ENCODE measurements at regions not wholly inside any gene's neighbourhood (a gene's known extent, or its start where the extent isn't known, plus 50 kb on each side); places are given as distances from the start of the nearest gene placed in this dataset.
"Not testable (repeated sequence)": the region's sequence is repeated elsewhere in the genome, so short reads cannot be mapped to it uniquely, and the experiment has no call there.

DNA sequence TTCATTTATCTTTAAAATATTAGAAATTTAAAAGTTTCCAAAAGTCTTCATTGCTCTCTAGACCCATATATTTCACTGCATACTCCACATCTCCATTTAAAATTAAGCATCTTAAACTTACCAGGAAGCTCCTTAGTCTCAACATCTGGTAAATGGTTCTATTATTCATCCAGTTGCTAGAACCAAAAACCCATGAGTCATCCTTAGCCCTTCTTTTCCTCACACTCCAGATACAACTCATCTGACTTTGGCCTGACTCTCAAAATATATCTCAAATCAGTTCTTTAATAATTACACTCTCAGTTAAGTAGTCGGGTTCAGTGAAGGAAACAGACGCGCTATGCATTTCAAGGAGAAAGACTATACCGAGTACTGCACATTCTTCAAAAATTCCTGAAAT is 110.2 kb upstream of the COX7C start:
- no peak overlapping the region for H4K5ac ChIP-seq (ENCODE audit: insufficient read length, low read depth, low read length)
- Mint-ChIP-seq H3K4me1 (peaks cover 6 to 7% of the 10 kb centered on the region in 2 experiments; a peak in 3 of 4 replicates), H3K4me3 (no peak overlapping the region), H3K27ac (no peak overlapping the region), H3K9me3 (peaks cover 2 to 4% of the 10 kb centered on the region in 2 experiments; a peak in 2 of 5 replicates), H3K27me3 (ENCODE audit: low read depth) (no peaks in the 10 kb centered on the region), H3K36me3 (ENCODE audit: insufficient read depth in 1 of 3, low read depth in 3 of 3) (peaks cover 0 to 13% (median 4%) of the 10 kb centered on the region in 3 experiments; a peak in 4 of 7 replicates)
- H2BK120ac ChIP-seq (ENCODE audit: low read depth, low read length, poor library complexity, severe bottlenecking), result no peak overlapping the region
- H2AFZ ChIP-seq (ENCODE audit: low read length), result no peak overlapping the region
- TF ChIP-seq, protein P1, sequence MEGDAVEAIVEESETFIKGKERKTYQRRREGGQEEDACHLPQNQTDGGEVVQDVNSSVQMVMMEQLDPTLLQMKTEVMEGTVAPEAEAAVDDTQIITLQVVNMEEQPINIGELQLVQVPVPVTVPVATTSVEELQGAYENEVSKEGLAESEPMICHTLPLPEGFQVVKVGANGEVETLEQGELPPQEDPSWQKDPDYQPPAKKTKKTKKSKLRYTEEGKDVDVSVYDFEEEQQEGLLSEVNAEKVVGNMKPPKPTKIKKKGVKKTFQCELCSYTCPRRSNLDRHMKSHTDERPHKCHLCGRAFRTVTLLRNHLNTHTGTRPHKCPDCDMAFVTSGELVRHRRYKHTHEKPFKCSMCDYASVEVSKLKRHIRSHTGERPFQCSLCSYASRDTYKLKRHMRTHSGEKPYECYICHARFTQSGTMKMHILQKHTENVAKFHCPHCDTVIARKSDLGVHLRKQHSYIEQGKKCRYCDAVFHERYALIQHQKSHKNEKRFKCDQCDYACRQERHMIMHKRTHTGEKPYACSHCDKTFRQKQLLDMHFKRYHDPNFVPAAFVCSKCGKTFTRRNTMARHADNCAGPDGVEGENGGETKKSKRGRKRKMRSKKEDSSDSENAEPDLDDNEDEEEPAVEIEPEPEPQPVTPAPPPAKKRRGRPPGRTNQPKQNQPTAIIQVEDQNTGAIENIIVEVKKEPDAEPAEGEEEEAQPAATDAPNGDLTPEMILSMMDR (conservative IDR thresholded peaks at IDR 0.05), result no peak
- H3K27me3 ChIP-seq (ENCODE audit: insufficient read depth, low read length), result no peaks in the 10 kb centered on the region
- no peak overlapping the region for H3K9ac ChIP-seq (ENCODE audit: extremely low read depth, insufficient read length, low read length)
- no peak overlapping the region for H2BK15ac ChIP-seq (ENCODE audit: low read depth, low read length)
- H3T11ph ChIP-seq (ENCODE audit: low read length), result no peak overlapping the region
- H2AK5ac ChIP-seq (ENCODE audit: insufficient read length, low read length), result no peak overlapping the region
- H3K18ac ChIP-seq (ENCODE audit: insufficient read length, low read depth, low read length), result no peak overlapping the region
- WGBS (ENCODE audit: extremely low coverage, insufficient read length, low lambda C conversion rate), result no CpG with 5 or more reads among the region's 4 CpGs
- H3K23me2 ChIP-seq (ENCODE audit: insufficient read length, low read depth, low read length, poor library complexity, severe bottlenecking), result no peaks in the 10 kb centered on the region
- H4K8ac ChIP-seq (replicated peaks; ENCODE audit: insufficient read length, low read depth, low read length), result no peak overlapping the region
- no peaks in the 10 kb centered on the region for H4K20me1 ChIP-seq (ENCODE audit: control insufficient read depth, insufficient read depth, insufficient read length)
- no peaks in the 10 kb centered on the region for H3K79me2 ChIP-seq (ENCODE audit: insufficient read depth, low read length)
- no peak overlapping the region for H3K23ac ChIP-seq (ENCODE audit: insufficient read length, low read depth, low read length)
- H4K91ac ChIP-seq (ENCODE audit: insufficient read length, low read depth, low read length), result no peak overlapping the region
- no peaks in the 10 kb centered on the region for H3K9me3 ChIP-seq (ENCODE audit: control insufficient read depth, low read depth, low read length)
- H2BK12ac ChIP-seq (ENCODE audit: insufficient read length, low read depth, low read length), result no peak overlapping the region
- H3K56ac ChIP-seq (ENCODE audit: insufficient read length, low read depth, low read length), result no peak overlapping the region
- H3K27ac ChIP-seq (ENCODE audit: insufficient read length, low read depth, low read length), result no peak overlapping the region
- no peak overlapping the region for H3K14ac ChIP-seq (ENCODE audit: insufficient read depth, low read length)
- H2BK20ac ChIP-seq (ENCODE audit: low read depth, low read length, poor library complexity, severe bottlenecking), result no peak overlapping the region
- DNase-seq, result no peak
- H3K4me2 ChIP-seq (ENCODE audit: insufficient read depth, insufficient read length, low read length), result no peak overlapping the region
- no peaks in the 10 kb centered on the region; the same call in 1 of the 2 replicates for H3K4me1 ChIP-seq (ENCODE audit: insufficient read depth, low read length)
- H3K4ac ChIP-seq (ENCODE audit: low read depth, low read length), result no peak overlapping the region
- H3K79me1 ChIP-seq (ENCODE audit: insufficient read depth, low read depth, low read length, poor library complexity, severe bottlenecking), result no peaks in the 10 kb centered on the region
- no peak overlapping the region for H2BK5ac ChIP-seq (ENCODE audit: insufficient read length, low read length)

DNA sequence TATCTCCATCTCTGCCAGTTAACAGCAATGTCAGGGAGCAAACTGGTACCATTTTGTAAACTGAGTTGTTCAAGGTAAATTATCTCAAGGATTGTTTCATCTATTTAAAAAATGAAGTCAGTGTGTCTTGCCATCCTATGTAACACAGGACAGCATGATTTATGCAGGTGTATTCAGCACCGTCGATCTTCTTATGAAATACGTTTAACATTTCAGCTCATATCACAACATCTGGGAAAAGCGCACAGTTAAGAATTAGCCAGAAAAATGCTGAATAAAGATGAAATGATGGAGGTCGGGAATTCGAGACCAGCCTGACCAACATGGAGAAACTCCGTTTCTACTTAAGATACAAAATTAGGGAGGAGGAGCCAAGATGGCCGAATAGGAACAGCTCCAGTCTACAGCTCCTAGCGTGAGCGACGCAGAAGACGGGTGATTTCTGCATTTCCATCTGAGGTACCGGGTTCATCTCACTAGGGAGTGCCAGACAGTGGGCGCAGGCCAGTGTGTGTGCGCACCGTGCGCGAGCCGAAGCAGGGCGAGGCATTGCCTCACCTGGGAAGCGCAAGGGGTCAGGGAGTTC is 107.3 kb upstream of the COX7C start:
- not testable (repeated sequence) for H3K9me3 ChIP-seq (ENCODE audit: control insufficient read depth, low read depth, low read length); H3K4ac ChIP-seq (ENCODE audit: low read depth, low read length); H2BK12ac ChIP-seq (ENCODE audit: insufficient read length, low read depth, low read length); H3K18ac ChIP-seq (ENCODE audit: insufficient read length, low read depth, low read length); H3K9me3 Mint-ChIP-seq; H3K14ac ChIP-seq (ENCODE audit: insufficient read depth, low read length); H3K4me2 ChIP-seq (ENCODE audit: insufficient read depth, insufficient read length, low read length); H2BK20ac ChIP-seq (ENCODE audit: low read depth, low read length, poor library complexity, severe bottlenecking); H3K23me2 ChIP-seq (ENCODE audit: insufficient read length, low read depth, low read length, poor library complexity, severe bottlenecking); H4K91ac ChIP-seq (ENCODE audit: insufficient read length, low read depth, low read length); H3K56ac ChIP-seq (ENCODE audit: insufficient read length, low read depth, low read length); H2BK5ac ChIP-seq (ENCODE audit: insufficient read length, low read length); H4K20me1 ChIP-seq (ENCODE audit: control insufficient read depth, insufficient read depth, insufficient read length); H3T11ph ChIP-seq (ENCODE audit: low read length); H4K8ac ChIP-seq (replicated peaks; ENCODE audit: insufficient read length, low read depth, low read length); H3K27me3 Mint-ChIP-seq (ENCODE audit: low read depth); H3K23ac ChIP-seq (ENCODE audit: insufficient read length, low read depth, low read length); H2AFZ ChIP-seq (ENCODE audit: low read length); H2BK15ac ChIP-seq (ENCODE audit: low read depth, low read length); H3K9ac ChIP-seq (ENCODE audit: extremely low read depth, insufficient read length, low read length); H4K5ac ChIP-seq (ENCODE audit: insufficient read length, low read depth, low read length); H3K27ac ChIP-seq (ENCODE audit: insufficient read length, low read depth, low read length); H2AK5ac ChIP-seq (ENCODE audit: insufficient read length, low read length); DNase-seq; H3K4me1 ChIP-seq (ENCODE audit: insufficient read depth, low read length); H3K27ac Mint-ChIP-seq; H3K4me3 Mint-ChIP-seq; H3K4me1 Mint-ChIP-seq; H3K79me1 ChIP-seq (ENCODE audit: insufficient read depth, low read depth, low read length, poor library complexity, severe bottlenecking); H2BK120ac ChIP-seq (ENCODE audit: low read depth, low read length, poor library complexity, severe bottlenecking); H3K79me2 ChIP-seq (ENCODE audit: insufficient read depth, low read length); H3K27me3 ChIP-seq (ENCODE audit: insufficient read depth, low read length)
- no CpG with 5 or more reads among the region's 21 CpGs for WGBS (ENCODE audit: extremely low coverage, insufficient read length, low lambda C conversion rate)
- peaks cover 0 to 13% (median 4%) of the 10 kb centered on the region in 3 experiments; a peak in 4 of 7 replicates for H3K36me3 Mint-ChIP-seq (ENCODE audit: insufficient read depth in 1 of 3, low read depth in 3 of 3)

Measured in H9 (cell line).